ENCODE measurements at regions not wholly inside any gene's neighbourhood (a gene's known extent, or its start where the extent isn't known, plus 50 kb on each side); places are given as distances from the start of the nearest gene placed in this dataset.
"Not testable (repeated sequence)": the region's sequence is repeated elsewhere in the genome, so short reads cannot be mapped to it uniquely, and the experiment has no call there.

GRCh38 chr5:126096442-126097006, 326.7 kb upstream of the GRAMD2B start:
- no peak for DNase-seq (ENCODE audit: low read depth in 2 of 2)

DNA sequence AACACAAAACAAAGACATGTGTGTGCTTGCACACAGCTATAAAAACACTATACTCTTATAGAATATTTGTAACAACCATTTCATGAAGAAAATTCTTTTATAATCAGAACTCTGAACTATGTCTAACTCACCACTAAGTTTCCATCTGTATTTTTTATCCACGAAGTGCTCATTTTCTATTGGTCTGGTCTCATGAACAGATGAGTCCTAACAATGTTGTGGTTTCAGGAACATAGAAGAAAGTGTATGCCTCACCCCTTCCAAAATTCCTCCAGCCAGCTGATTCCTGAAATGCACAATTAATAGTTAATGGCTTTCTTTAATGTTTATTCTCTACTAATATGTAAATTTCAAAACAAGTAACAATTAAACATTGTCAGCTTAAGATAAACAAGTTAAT, 325.3 kb upstream of the GRAMD2B start:
- no peak for DNase-seq (ENCODE audit: low read depth in 2 of 2)

DNA sequence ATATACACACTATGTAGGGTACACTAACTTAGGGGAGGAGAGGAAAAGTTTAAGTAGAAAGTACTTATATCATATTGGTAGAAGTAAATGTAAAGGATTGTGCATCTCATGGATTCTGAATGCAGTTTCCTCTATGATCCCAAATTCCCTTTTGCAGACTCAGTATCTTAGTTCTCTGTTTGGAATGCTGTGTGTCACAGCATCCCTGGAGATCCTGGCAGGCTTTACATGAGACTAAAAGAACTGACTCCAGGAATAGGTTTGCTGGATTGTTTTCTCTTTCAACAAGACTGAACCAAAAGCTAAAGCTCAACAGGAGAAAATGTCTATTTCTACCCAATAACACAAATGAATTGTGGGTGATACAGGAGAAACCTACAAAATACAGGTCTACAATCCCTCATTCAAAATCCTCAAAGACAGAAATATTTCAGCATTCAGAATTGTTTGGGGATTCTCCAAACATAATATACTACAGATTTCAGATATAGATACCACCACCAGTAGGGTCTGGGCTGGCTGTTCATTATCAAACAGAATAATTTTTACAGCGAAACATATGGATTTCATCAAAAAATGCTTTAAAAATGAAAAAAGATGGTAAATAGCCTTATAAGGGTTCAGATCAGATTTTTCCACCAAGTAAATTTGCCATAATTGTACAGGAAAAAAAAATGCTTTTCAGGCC, 324.7 kb upstream of the GRAMD2B start:
- DNase-seq (ENCODE audit: low read depth in 2 of 2) = no peak

DNA sequence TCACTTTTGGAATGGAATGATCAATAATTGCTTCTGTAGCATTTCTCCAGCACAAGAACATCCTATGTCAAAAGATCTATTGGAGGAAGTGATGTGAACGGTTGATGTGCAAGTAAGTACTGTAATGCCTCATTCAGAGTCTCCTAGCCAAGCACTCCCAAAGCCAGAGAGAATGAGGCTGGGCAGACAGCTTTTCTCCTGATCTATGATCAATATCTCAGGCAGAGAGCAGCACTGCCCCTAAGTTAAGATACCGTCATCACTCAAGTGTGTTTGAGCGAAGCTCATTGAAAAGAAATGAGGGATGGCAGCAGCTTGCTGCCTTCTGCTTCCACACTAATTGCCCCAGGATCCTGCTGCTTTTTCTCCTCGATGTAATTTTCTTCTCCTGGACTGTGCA, 324.1 kb upstream of the GRAMD2B start:
- no peak for DNase-seq (ENCODE audit: low read depth in 2 of 2)

GRCh38 chr5:126100767-126101166, 322.4 kb upstream of the GRAMD2B start:
- no peak for DNase-seq (ENCODE audit: low read depth in 2 of 2)

DNA sequence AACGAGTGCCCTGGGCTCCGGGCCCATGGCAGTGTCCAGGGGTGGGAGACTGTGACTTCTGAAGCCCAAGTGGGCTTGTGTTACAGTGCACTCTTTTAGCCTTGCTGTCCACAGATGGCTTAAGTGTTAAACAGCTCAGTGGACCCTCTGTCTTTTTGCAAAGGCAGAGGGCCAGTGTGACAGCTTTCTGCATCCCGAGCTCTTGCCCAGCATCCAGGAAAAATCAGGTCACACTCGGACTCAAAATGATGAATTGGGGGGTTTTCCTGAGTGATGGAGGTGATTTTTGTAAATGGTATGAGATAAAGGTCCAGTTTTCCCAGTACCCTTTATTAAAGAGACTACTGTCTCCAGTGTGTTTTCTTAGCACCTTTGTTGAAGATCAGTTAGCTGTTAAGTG, 321.3 kb upstream of the GRAMD2B start:
- no peak for DNase-seq (ENCODE audit: low read depth in 2 of 2)

GRCh38 chr5:126103050-126103449, 320.2 kb upstream of the GRAMD2B start:
- DNase-seq (ENCODE audit: low read depth in 2 of 2) = no peak

DNA sequence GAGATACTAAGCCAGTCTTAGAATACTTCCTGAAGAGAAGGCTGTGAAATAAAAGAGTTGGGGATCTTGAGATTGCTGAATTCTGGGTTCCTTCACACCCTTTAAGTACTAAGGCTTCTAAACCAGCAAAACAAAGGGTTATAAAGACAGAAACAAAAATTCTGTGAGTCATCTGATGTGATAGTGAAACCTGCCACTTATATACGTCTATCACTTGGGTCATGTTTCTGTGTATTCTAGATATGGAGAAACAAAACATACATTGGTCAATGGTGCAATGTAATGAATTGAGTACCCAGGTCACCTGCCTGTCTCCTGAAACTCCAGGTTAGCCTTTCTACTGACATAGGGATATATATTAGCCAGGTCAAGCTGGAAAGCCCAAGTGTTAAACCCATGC, 319.3 kb upstream of the GRAMD2B start:
- no peak for DNase-seq (ENCODE audit: low read depth in 2 of 2)

GRCh38 chr5:126104341-126104740, 318.9 kb upstream of the GRAMD2B start:
- DNase-seq (ENCODE audit: low read depth in 2 of 2) = no peak

- DNase-seq (ENCODE audit: low read depth in 2 of 2) = no peak
Observed at GRCh38 chr5:126104951-126105350, 318.3 kb upstream of the GRAMD2B start.

- no peak for DNase-seq (ENCODE audit: low read depth in 2 of 2)
Observed at GRCh38 chr5:126106029-126106428, 317.2 kb upstream of the GRAMD2B start.

DNA sequence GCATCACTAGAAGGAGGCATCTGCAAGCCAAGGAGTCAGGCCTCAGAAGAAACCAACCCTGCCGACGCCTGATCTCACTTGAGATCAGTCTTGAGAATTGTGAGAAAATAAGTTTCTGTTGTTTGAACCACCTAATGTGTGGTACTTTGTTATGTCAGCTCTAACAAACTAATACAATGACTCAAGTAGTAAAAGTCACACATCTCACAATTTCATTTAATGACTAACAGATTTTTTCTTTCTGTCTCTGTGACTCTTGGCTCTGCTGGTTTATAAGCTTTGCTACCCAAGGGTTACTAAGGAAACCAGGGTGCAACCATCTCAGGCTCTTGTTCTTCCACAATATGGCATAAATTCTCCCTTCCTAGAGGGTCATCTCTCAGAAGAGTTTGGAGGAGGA, 315.8 kb upstream of the GRAMD2B start:
- no peak for DNase-seq (ENCODE audit: low read depth in 2 of 2)

DNA sequence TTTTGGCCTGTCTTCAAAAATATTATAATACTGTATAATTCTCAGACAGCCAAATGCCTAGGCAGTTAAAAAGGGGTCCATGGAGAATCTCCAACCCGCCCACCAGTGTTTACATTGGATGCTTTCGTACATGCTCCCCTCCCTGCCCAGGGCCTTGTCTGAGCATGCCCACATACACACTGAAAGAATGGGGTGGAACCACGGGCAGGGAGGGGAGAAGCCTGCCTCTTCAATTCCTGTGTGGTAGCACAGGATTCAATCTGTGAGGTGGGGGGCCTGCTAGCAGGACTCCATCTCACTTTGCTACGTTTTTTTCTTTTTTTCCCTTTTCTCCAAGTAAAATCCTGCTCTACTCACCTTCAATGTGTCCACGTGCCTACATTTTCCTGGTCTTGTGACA, 314.7 kb upstream of the GRAMD2B start:
- DNase-seq (ENCODE audit: low read depth in 2 of 2) = no peak

DNA sequence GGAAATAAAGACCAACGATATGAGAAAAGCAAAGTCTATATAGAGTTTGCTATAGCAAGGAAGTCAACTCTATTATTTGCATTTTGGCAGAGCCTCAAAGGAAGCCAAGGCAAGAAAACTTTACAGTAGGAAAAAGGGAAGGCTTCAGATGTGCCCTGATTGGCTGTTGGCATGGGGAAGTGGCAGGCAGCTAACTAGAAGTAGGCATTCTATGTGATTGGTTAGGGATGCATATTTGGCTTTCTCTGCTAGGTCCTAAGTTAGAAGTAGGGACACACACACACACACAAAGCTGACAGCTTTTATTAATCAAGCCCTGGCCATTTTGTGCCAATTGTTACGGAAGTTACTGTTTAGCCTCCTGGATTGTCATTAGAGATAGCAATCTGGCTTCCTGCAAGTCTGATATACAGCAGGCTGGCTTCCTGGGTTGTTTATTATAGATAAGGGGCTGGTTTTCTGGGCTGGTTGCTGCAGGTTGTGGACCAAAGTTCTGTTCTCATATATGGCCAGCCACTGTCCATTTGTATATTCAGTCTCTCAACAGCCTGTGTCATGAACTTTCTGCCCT, 308.1 kb upstream of the GRAMD2B start:
- no peak for DNase-seq (ENCODE audit: low read depth in 2 of 2)

DNA sequence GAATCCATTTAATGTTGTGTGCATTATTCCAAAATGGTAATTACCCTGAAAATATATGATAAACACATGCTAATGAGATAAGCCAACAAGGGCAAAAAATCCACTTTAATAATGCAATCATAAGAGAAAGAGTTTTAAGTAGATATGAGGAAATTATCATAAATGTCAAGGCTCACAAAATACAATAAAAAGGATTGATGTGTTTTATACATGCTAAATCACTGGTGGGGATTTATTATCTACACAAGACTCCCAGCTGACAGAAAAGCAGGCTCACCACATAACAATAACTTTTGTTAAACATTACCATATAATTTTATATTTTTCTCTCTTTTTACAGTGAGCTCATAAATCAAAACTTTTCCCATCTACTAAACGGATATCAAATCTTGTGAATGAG, 306.2 kb upstream of the GRAMD2B start:
- DNase-seq (ENCODE audit: low read depth in 2 of 2) = no peak

DNA sequence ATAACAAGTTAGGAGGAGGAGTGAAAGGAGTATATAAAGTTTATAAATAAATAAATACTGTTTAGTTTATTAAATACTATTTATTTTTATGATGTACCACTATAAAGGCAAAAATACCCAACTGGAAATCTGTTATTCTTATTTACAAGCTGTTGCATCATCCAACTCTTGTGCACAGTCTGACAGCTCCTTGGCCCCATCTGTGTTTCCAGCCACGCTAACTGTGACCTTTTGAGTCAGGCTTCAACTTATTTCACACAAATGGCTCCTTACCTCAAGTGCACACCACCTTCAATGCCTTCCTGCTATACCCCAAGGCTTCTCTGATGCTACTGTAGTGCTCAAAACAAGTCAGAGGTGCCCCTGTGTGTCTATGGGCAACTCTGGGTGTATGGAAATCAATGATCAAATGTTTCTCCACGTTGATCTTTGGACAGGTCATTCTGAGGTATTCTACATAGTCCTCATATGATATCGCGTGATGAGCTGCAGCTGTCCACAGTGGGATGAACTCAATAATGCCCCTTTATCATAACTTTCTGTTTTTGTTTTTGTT, 303.2 kb upstream of the GRAMD2B start:
- DNase-seq (ENCODE audit: low read depth in 2 of 2) = no peak

GRCh38 chr5:126120939-126121338, 302.3 kb upstream of the GRAMD2B start:
- no peak for DNase-seq (ENCODE audit: low read depth in 2 of 2)

DNA sequence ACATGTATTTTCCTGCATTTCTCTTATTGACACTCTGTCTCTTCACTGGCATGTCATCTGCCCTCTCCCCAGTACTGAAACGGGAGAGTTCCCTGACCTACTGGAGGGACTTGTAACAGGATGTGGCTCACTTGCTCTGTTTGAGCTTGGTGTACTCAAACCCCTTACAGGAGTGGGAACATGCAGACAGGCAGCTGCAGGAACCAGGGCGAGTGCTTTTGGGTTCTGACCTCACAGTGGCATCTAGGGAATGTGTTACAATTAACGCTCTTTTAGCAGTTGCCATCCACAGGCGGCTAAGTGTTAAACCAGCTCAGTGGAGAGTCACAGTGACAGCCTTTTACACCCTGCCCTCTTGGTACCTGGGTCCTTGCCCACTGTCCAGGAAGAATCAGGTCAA, 300.3 kb upstream of the GRAMD2B start:
- no peak for DNase-seq (ENCODE audit: low read depth in 2 of 2)

DNA sequence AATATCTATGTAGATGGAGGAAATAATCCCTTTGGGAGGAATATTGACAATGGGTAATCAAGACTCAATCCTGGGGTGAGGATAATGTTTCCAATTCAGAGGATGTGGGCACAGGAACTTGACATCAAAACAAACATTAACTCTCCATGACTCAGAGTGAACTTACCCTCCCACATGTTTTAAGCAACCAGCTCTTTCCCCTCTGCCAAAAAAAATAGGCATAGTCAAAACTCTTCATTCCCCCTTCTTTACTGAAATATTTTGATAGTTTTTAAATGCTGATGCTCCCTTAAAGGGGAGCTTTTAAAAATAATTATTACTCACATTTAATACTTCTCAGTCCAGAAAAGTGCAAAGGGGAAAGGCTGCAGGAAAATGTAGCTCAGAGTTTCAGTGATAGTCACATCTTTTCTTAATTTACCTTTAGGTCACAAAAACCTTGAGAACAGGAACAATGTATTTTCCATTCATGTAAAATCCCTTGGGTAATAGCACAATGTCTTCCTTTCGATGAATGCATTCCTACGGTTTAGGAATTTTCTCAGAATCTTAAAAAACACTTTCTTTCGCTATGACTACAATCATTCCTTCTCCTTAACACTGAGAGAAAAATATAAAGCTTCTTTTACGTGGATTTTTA, 298.4 kb upstream of the GRAMD2B start:
- DNase-seq (ENCODE audit: low read depth in 2 of 2) = no peak

DNA sequence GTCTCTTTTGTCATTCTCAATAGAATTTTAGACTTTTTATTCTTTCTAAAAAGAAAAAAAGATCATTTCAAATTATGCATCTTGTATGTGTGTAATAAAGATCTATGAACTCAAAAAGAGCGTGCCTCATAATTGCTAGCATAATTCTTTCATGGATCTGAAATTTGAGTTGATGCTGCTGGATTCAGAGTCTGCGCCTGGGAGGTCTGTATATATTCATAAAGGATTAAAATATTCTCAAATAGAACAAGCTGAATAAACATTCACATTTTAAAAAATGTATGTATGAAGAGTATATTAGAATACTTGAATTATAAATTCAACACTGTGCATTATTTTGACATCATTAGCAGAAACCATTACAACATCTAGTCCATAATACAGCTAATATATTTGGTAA, 297.8 kb upstream of the GRAMD2B start:
- no peak for DNase-seq (ENCODE audit: low read depth in 2 of 2)

- no peak for DNase-seq (ENCODE audit: low read depth in 2 of 2)
Observed at GRCh38 chr5:126126574-126126973, 296.6 kb upstream of the GRAMD2B start.

- DNase-seq (ENCODE audit: low read depth in 2 of 2) = not testable (repeated sequence)
Observed at GRCh38 chr5:126127371-126127770, 295.8 kb upstream of the GRAMD2B start.

GRCh38 chr5:126129431-126129830, 293.8 kb upstream of the GRAMD2B start:
- DNase-seq (ENCODE audit: low read depth in 2 of 2) = no peak

All from stimulated activated CD8-positive, alpha-beta memory T cell treated with anti-CD3 and anti-CD28 coated beads, Interleukin-2, amount 100 ng/mL, for 1 hour (primary cell).